Muscle of leg (tissue), 3 donors: ENCODE measurements at regions not wholly inside any gene's neighbourhood (a gene's known extent, or its start where the extent isn't known, plus 50 kb on each side); places are given as distances from the start of the nearest gene placed in this dataset.
A peak's percentile ranks its signal among the peaks of the same experiment; 100 is the strongest.

ENCODE experiments used
- DNase-seq: peaks from one replicate; pipeline ENCODE4 v3.0.0; 2013
- H3K27ac ChIP-seq: one replicate; pipeline ENCODE4 v1.5.1; 2013; ENCODE audit warnings: mild to moderate bottlenecking, low read length, control low read depth
- H3K27me3 ChIP-seq: one replicate; pipeline ENCODE4 v1.6.1; 2013; ENCODE audit warnings: low read length; ENCODE audit not compliant: control insufficient read depth, insufficient read depth
- H3K36me3 ChIP-seq: one replicate; pipeline ENCODE4 v1.6.1; 2013; ENCODE audit warnings: low read length; ENCODE audit not compliant: control insufficient read depth, insufficient read depth
- H3K4me1 ChIP-seq: one replicate; pipeline ENCODE4 v1.6.1; 2013; ENCODE audit warnings: low read length; ENCODE audit not compliant: control insufficient read depth, insufficient read depth
- H3K4me3 ChIP-seq: one replicate; pipeline ENCODE4 v1.5.1; 2013; ENCODE audit warnings: low read length, control low read depth
- H3K9me3 ChIP-seq: replicated peaks from 2 replicates; pipeline ENCODE4 v1.6.1; 2013; ENCODE audit warnings: low read depth, low read length; ENCODE audit not compliant: control insufficient read depth
- WGBS: methylation state at CpG from one replicate; pipeline ENCODE4 v1.1.5; 2013; ENCODE audit warnings: missing lambda C conversion rate; ENCODE audit not compliant: insufficient coverage; 5-methylcytosine and 5-hydroxymethylcytosine counted together

GRCh38 chr16:76931186-76931585, 259.8 kb upstream of the MON1B start:
- H3K4me1 ChIP-seq = no peaks in the 10 kb centered on the region
- WGBS = no CpG with 5 or more reads among the region's 1 CpG
- no peaks in the 10 kb centered on the region for H3K36me3 ChIP-seq
- H3K27me3 ChIP-seq = no peaks in the 10 kb centered on the region
- no peak overlapping the region for H3K27ac ChIP-seq
- no peaks in the 10 kb centered on the region for H3K9me3 ChIP-seq
- DNase-seq = no peak
- no peak overlapping the region for H3K4me3 ChIP-seq

- no peak overlapping the region for H3K4me3 ChIP-seq
- WGBS = no CpG with 5 or more reads among the region's 1 CpG
- H3K27me3 ChIP-seq = no peaks in the 10 kb centered on the region
- DNase-seq = no peak
- H3K9me3 ChIP-seq = no peaks in the 10 kb centered on the region
- no peaks in the 10 kb centered on the region for H3K4me1 ChIP-seq
- no peaks in the 10 kb centered on the region for H3K36me3 ChIP-seq
- H3K27ac ChIP-seq = no peak overlapping the region
Observed at GRCh38 chr16:76932541-76933211, 258.3 kb upstream of the MON1B start.

GRCh38 chr16:76940251-76940650, 250.7 kb upstream of the MON1B start:
- H3K4me3 ChIP-seq = no peak overlapping the region
- no peak overlapping the region for H3K27ac ChIP-seq
- no peaks in the 10 kb centered on the region for H3K27me3 ChIP-seq
- H3K9me3 ChIP-seq = no peaks in the 10 kb centered on the region
- 30% methylated on average over 1 of the region's 1 CpG for WGBS
- no peaks in the 10 kb centered on the region for H3K4me1 ChIP-seq
- H3K36me3 ChIP-seq = no peaks in the 10 kb centered on the region
- DNase-seq = no peak

GRCh38 chr16:76941113-76941512, 249.9 kb upstream of the MON1B start:
- Histone ChIP-seq H3K4me1 (peaks cover 2% of the 10 kb centered on the region), H3K27ac (no peak overlapping the region), H3K36me3 (no peaks in the 10 kb centered on the region), H3K4me3 (no peak overlapping the region), H3K9me3 (no peaks in the 10 kb centered on the region), H3K27me3 (no peaks in the 10 kb centered on the region)
- WGBS = 40% methylated on average over 1 of the region's 1 CpG
- DNase-seq = peak; percentile 13

GRCh38 chr16:76942089-76942488, 248.9 kb upstream of the MON1B start:
- Histone ChIP-seq H3K27ac (no peak overlapping the region), H3K9me3 (no peaks in the 10 kb centered on the region), H3K4me1 (peaks cover 6% of the 10 kb centered on the region), H3K36me3 (no peaks in the 10 kb centered on the region), H3K27me3 (no peaks in the 10 kb centered on the region), H3K4me3 (no peak overlapping the region)
- 100% methylated on average over 2 of the region's 4 CpGs for WGBS
- no peak for DNase-seq

GRCh38 chr16:76943921-76944320, 247.1 kb upstream of the MON1B start:
- Histone ChIP-seq H3K9me3 (no peaks in the 10 kb centered on the region), H3K27ac (no peak overlapping the region), H3K4me1 (peaks cover 9% of the 10 kb centered on the region), H3K4me3 (no peak overlapping the region), H3K27me3 (no peaks in the 10 kb centered on the region), H3K36me3 (no peaks in the 10 kb centered on the region)
- no CpG with 5 or more reads among the region's 2 CpGs for WGBS
- DNase-seq = no peak

GRCh38 chr16:76946879-76947278, 244.1 kb upstream of the MON1B start:
- Histone ChIP-seq H3K27me3 (no peaks in the 10 kb centered on the region), H3K9me3 (peaks cover 2% of the 10 kb centered on the region), H3K4me3 (no peak overlapping the region), H3K4me1 (peaks cover 9% of the 10 kb centered on the region), H3K36me3 (no peaks in the 10 kb centered on the region), H3K27ac (no peak overlapping the region)
- WGBS = no CpG with 5 or more reads among the region's 3 CpGs
- peak; percentile 22 for DNase-seq

- WGBS = 60% methylated on average over 2 of the region's 4 CpGs
- H3K27ac ChIP-seq = no peak overlapping the region
- no peaks in the 10 kb centered on the region for H3K36me3 ChIP-seq
- peaks cover 9% of the 10 kb centered on the region for H3K4me1 ChIP-seq
- peaks cover 2% of the 10 kb centered on the region for H3K9me3 ChIP-seq
- peak; percentile 93 for DNase-seq
- H3K4me3 ChIP-seq = no peak overlapping the region
- H3K27me3 ChIP-seq = no peaks in the 10 kb centered on the region
Observed at GRCh38 chr16:76947749-76948148, 243.2 kb upstream of the MON1B start.

- no peak overlapping the region for H3K27ac ChIP-seq
- peaks cover 2% of the 10 kb centered on the region for H3K9me3 ChIP-seq
- H3K4me1 ChIP-seq = peaks cover 2% of the 10 kb centered on the region
- no peaks in the 10 kb centered on the region for H3K27me3 ChIP-seq
- WGBS = 93% methylated on average over 5 of the region's 5 CpGs
- no peaks in the 10 kb centered on the region for H3K36me3 ChIP-seq
- H3K4me3 ChIP-seq = no peak overlapping the region
- no peak for DNase-seq
Observed at GRCh38 chr16:76955629-76956028, 235.4 kb upstream of the MON1B start.

GRCh38 chr16:76956394-76956793, 234.6 kb upstream of the MON1B start:
- Histone ChIP-seq H3K9me3 (no peaks in the 10 kb centered on the region), H3K4me1 (peaks cover 2% of the 10 kb centered on the region), H3K36me3 (no peaks in the 10 kb centered on the region), H3K27ac (no peak overlapping the region), H3K27me3 (no peaks in the 10 kb centered on the region), H3K4me3 (no peak overlapping the region)
- no peak for DNase-seq
- no CpG with 5 or more reads among the region's 6 CpGs for WGBS

- H3K4me1 ChIP-seq = peaks cover 2% of the 10 kb centered on the region
- WGBS = no CpG with 5 or more reads among the region's 2 CpGs
- no peaks in the 10 kb centered on the region for H3K9me3 ChIP-seq
- H3K27me3 ChIP-seq = no peaks in the 10 kb centered on the region
- DNase-seq = no peak
- no peak overlapping the region for H3K27ac ChIP-seq
- no peak overlapping the region for H3K4me3 ChIP-seq
- no peaks in the 10 kb centered on the region for H3K36me3 ChIP-seq
Observed at GRCh38 chr16:76956841-76957240, 234.1 kb upstream of the MON1B start.
